NCI-H2081 (cell line): ENCODE measurements at regions not wholly inside any gene's neighbourhood (a gene's known extent, or its start where the extent isn't known, plus 50 kb on each side); places are given as distances from the start of the nearest gene placed in this dataset.

ENCODE experiments used
- DNase-seq, 2 experiments: peaks; one replicate each; lab custom pipeline; 2025; lab: John Stamatoyannopoulos, UW

DNA sequence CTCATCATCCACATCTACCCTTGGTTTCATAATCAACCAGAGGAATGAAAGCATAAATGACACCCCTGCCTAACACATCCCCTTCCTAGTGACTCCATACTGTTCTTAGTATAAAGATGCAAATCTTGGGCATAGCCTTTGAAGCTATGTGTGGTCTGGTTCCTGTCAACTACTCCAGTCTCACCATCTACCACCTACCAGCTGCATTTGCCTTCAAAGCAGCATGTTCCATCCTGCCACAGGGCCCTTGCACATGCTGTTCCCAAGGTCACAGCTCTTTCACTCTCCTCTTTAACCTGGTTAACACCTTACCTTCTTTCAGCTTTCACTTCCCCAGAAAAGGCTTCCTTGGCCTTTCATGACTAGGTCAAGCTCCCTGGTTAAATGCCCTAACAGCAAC is 62.3 kb upstream of the ARHGEF3 start:
- DNase-seq, result no peak

DNA sequence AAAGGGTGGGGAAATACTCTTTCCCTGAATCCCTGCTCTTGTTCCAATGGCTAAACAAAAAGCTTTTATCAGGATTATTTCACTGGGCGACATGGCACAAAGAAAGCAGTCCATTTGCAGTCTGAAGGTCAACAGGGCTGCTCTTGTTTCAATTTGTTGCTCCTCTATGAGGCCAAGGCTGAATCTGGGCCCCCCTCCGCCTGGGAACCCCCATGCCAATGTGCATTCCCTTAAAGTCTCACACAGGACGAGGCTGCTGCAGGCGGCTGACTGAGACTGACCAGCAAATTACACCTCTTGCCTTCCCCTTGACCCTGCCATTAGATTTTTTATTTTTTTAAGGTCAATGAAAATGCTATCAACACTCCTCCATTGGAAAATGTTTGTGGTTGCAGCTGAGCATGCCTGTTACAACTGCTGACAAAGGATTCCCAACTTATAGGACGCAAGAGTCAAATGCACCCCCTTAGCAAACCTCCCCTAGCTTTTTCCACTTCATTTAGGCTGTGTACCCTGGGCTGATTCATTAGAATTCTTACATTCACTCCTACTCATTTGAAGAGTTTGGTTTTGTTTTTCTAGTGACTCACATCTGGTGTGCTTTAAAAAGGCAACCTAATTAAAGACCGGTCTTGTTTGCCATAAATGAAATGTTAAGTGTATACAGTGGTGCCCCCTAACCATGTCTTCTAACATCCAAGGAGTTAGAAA is 60.8 kb upstream of the ARHGEF3 start:
- no peak for DNase-seq

DNA sequence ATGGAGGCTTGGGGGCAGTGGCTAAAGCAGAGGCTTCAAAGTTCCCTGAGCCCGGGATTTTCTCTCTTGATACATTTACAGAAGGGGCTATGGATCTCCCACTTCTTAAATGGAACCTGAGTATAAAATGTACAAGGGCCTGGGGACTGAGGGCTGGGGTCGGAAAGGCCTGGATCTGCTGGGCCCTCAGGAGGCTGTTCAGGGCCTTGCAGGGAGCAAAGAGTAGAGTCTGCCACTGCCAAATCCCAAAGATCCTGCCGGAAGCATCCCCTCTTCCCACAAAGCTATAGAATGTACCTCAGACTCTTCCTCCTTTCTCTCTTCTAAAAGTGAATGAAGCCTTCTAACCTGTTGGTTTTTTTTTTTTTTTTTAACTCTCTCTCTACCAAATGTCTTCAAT is 59.8 kb upstream of the ARHGEF3 start:
- no peak for DNase-seq

DNA sequence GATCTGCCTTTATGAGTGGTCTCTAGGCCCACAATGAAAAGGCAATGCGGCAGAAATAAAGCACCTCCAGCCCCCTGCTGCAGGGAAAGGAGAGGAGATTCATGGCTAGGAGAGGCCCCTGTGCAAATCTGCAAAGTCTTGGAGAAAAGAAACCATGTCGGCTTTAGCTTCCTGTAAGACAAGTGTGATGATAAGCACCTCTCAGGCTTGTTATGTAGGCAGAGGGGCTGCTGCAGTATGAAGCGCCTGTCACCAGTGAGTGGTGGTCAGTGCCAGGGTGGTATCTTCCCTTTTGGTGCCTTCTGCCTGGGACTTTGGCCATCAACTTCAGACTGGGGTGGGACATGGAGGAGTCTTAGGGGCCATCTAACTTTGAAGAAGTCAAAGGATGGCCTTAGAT is 59.2 kb upstream of the ARHGEF3 start:
- DNase-seq, result no peak

DNA sequence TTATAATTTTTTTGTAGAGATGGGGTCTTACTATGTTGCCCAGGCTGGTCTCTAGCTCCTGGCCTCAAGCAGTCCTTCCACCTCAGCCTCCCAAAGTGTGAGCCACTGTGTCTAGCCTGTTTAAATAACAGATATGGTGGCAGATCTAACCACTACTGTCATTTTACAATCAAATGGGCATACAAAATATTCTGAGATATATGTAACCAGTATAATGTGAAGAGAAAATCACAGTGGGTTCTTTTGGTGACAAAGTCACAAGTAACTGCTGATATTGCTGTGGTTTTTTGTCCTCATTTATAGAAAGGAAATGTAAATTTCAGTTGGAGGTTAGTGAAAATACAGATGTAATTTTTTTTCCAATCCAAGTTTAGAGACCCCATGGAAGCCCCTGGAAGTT is 58.6 kb upstream of the ARHGEF3 start:
- DNase-seq, result no peak

GRCh38 chr3:56858331-56858730 is 56.6 kb upstream of the ARHGEF3 start:
- no peak for DNase-seq

GRCh38 chr3:56857178-56857577 is 55.4 kb upstream of the ARHGEF3 start:
- no peak for DNase-seq

- no peak for DNase-seq
These were observed 55.0 kb upstream of the ARHGEF3 start for GRCh38 chr3:56856752-56857151.

- DNase-seq, result no peak
These were observed 54.2 kb upstream of the ARHGEF3 start for GRCh38 chr3:56855856-56856512.

DNA sequence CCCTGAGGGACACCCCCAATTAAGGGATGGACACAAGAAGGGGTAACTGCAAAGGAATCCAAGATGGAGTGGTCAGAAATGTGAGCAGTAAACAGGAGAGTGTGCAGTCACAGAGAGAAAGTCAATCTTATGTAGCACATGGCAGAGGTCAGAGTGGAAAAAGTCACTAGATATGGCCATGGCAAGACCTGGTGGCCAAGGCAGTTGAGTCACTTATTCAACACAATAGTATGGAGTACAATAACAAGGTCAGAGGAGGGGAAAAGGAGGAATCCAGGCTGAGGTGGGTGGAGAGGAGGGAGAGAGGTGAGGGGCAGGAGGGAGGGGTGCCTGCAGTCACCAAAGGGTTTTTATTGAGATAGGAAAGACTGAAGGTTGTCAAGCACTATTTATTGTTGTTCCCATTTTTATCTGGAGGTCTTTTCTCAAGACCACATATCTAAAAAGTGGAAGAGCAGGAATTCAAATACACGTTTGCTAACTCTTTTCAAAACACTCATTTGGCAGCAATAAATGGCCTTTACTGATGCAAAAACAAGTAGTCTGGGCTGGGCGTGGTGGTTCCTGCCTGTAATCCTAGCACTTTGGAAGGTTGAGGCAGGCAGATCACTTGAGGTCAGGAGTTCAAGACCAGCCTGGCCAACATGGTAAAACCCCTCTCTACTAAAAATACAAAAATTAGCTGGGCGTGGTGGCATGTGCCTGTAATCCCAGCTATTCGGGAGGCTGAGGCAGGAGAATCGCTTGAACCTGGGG is 53.3 kb upstream of the ARHGEF3 start:
- DNase-seq, result no peak

- DNase-seq, result no peak
These were observed 50.5 kb upstream of the ARHGEF3 start for GRCh38 chr3:56851966-56852884.
